Ishikawa (cell line): ENCODE measurements at regions not wholly inside any gene's neighbourhood (a gene's known extent, or its start where the extent isn't known, plus 50 kb on each side); places are given as distances from the start of the nearest gene placed in this dataset.

Source experiments
- CEBPB ChIP-seq: IDR thresholded peaks from 2 replicates; pipeline ENCODE4 v1.6.1; 2012
- CREB1 ChIP-seq: IDR thresholded peaks from 2 replicates; pipeline ENCODE4 v1.6.1; 2012; ENCODE audit warnings: low read depth
- EGR1 ChIP-seq: IDR thresholded peaks from 2 replicates; pipeline ENCODE4 v1.6.1; 2012
- EP300 ChIP-seq: IDR thresholded peaks from 2 replicates; pipeline ENCODE4 v1.6.1; 2012; ENCODE audit warnings: borderline replicate concordance
- FOXM1 ChIP-seq: IDR thresholded peaks from 2 replicates; pipeline ENCODE4 v1.6.1; 2012; ENCODE audit warnings: low read depth, borderline replicate concordance
- MAX ChIP-seq: IDR thresholded peaks from 2 replicates; pipeline ENCODE4 v1.6.1; 2012
- NFIC ChIP-seq: IDR thresholded peaks from 2 replicates; pipeline ENCODE4 v1.6.1; 2012
- RAD21 ChIP-seq: IDR thresholded peaks from 2 replicates; pipeline ENCODE4 v1.6.1; 2012; ENCODE audit warnings: low read depth
- REST ChIP-seq: IDR thresholded peaks from 2 replicates; pipeline ENCODE4 v1.6.1; 2012; ENCODE audit warnings: low read depth, mild to moderate bottlenecking
- TAF1 ChIP-seq: IDR thresholded peaks from 2 replicates; pipeline ENCODE4 v1.6.1; 2012; ENCODE audit warnings: low read depth, mild to moderate bottlenecking
- TCF12 ChIP-seq: IDR thresholded peaks from 2 replicates; pipeline ENCODE4 v1.6.1; 2012; ENCODE audit warnings: low read depth
- YY1 ChIP-seq: IDR thresholded peaks from 2 replicates; pipeline ENCODE4 v1.6.1; 2012; ENCODE audit warnings: low read depth
- ZBTB7A ChIP-seq: IDR thresholded peaks from 2 replicates; pipeline ENCODE4 v1.6.1; 2012; ENCODE audit warnings: low read depth
- TF ChIP-seq, protein P1 (sequence below): IDR thresholded peaks from 2 replicates; pipeline ENCODE4 v1.6.1; 2012

DNA sequence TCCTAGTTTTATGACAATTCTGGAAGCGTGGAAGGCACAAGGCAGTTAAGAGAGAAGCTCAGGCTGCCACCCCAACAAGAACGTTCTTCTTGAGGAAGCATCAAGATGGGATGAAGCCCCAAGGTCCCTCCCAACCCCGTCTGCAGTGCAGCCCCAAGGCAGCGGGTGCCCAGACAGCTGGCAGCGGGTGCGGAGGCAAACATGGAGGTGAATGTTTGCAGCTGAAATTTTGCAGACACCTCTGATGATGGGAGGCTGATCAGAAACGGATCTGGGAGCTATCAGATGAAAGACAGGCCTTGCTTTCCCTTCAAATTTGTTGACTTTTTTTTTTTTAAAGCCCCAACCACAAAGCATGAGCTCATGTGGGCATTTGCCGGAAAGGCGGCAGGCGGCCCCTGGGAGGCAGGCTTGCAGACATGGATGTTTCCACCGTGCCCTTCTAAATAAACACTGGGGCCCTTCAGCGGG is 230.7 kb upstream of the RTL1 start:
- TF ChIP-seq RAD21 (no peak), MAX (no peak), EP300 (no peak), TCF12 (no peak), REST (no peak), TAF1 (no peak), YY1 (no peak), FOXM1 (no peak), EGR1 (no peak), CREB1 (no peak), ZBTB7A (no peak), NFIC (no peak), CEBPB (no peak)
- TF ChIP-seq, protein P1, sequence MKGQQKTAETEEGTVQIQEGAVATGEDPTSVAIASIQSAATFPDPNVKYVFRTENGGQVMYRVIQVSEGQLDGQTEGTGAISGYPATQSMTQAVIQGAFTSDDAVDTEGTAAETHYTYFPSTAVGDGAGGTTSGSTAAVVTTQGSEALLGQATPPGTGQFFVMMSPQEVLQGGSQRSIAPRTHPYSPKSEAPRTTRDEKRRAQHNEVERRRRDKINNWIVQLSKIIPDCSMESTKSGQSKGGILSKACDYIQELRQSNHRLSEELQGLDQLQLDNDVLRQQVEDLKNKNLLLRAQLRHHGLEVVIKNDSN, result no peak
